HG02852 (cell line): ENCODE measurements at regions not wholly inside any gene's neighbourhood (a gene's known extent, or its start where the extent isn't known, plus 50 kb on each side); places are given as distances from the start of the nearest gene placed in this dataset.
A peak's percentile ranks its signal among the peaks of the same experiment; 100 is the strongest.

Experiments
- ATAC-seq: cut with Tn5 transposase; IDR thresholded peaks from one replicate; pipeline ENCODE4 v1.9.1; 2021; ENCODE audit warnings: mild to moderate bottlenecking, moderate library complexity; ENCODE audit not compliant: unreplicated experiment

DNA sequence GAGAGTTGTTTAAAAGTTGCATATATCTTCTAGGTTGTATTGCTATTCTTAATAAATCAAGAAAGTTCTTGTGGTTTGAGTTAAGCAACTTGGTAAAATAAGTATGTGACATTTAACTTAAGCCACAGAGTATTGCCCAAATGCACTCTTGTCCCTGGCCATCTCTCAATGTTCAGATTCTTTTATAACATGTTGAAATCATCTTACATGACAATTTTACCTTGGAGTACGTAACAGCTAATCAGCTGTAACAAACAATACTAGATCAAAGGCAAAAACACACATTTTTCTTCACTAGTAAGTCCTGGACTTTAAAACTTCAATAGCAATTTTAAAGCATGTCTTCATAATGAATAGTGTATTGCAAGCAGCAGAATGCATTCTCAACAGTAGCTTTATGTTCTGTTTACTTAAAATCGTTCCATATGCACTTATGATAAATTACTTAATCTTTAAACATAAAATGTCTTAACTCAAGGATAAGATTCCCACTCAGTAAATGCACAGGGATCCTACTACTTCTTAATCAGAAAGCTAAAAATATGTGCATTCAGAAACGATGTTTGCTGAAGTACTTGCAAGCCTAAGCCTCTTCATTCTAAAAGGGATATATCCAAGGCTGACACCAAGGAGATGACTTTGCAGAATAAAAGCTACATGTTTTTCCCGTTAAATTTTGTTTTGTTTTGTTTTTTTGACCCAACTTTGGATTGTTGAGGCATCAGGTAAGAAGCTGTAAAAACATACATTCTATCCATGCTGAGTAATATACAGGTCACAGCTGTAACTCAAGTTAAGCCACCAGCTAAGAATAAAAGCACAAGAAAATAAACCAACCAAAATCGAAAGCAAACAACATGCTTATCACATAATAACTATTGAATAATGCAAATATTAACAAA lies 86.1 kb upstream of the NFIB start:
- ATAC-seq = no peak

GRCh38 chr9:14398473-14398872 lies 84.5 kb upstream of the NFIB start:
- ATAC-seq = no peak

DNA sequence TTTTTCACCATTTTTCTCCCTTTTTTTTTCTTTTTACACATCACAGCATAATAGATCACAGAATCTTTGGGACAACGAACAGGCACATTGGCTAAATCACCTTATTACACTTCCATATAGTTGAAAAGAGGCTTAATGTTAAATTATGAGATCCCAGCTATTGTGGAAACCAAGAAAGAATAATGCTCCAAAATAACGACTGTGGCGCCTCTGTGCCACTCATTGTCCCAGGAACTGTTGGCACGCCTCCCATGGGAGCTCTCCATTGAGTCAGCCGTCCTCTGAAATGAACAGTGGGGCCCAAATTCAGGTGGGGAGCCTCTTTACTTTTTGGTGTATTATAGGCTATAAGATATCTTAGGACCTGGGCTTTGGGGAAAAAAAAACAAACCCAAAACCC lies 82.2 kb upstream of the NFIB start:
- no peak for ATAC-seq

GRCh38 chr9:14395317-14396082 lies 81.6 kb upstream of the NFIB start:
- no peak for ATAC-seq

DNA sequence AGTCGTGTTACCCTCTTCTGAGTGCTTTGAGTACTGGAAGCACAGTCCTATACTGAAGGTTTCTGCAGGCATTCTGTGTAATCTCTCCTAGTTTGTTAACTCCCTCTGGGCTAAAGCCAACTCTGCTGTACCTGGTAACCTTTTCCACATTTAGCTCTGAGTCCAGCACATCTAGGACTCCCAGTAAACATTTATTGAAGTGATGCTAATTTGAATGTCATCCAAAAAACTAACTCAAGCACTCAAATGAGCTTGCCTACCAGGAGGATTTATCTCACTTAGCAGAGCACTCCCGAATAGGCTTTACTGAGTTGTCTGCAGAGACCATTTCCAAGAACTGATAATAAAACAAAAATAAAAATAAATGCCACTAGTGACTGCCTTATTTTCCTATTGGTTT lies 79.5 kb upstream of the NFIB start:
- ATAC-seq = no peak

- ATAC-seq = no peak
Measured at GRCh38 chr9:14391620-14392019, 77.7 kb upstream of the NFIB start.

- no peak for ATAC-seq
Measured at GRCh38 chr9:14389657-14390056, 75.7 kb upstream of the NFIB start.

DNA sequence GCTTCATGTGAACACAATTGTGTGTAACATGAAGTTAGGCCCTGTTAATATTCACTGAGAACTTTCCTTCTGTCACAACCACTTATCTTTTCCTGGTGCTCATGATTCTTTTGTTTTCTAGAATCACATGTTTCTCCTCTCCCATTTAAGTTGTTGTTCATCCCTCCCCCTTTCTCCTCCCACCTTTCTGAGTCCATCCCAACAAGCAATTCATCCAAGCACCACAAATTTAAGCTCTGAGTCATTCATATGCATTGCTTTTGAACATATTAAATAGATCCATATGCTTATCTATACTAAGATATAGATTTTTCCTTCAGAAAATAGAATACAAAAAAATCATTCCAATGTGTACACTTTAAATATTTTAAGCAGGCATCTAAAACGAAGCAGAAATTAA lies 75.2 kb upstream of the NFIB start:
- ATAC-seq = no peak

GRCh38 chr9:14383773-14384172 lies 69.8 kb upstream of the NFIB start:
- no peak for ATAC-seq

DNA sequence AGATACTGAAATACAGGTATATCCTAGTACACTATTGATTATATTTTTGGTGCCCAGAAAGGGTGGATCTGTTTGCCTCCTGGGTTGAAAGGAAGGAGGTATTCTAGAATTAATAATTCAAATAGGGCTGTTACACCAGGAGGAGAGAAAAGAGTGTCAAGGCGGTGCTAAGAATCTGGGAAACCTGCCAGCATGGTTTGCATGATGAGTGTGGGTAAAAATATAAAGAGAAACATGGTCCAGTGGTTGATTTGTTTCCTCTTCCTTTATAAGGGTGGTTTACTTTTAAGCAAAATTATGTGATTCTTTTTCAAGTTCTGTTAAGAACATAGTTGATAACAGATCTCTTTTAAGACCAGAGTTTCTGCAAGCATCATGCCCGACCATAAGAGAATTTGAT lies 69.4 kb upstream of the NFIB start:
- ATAC-seq = no peak

DNA sequence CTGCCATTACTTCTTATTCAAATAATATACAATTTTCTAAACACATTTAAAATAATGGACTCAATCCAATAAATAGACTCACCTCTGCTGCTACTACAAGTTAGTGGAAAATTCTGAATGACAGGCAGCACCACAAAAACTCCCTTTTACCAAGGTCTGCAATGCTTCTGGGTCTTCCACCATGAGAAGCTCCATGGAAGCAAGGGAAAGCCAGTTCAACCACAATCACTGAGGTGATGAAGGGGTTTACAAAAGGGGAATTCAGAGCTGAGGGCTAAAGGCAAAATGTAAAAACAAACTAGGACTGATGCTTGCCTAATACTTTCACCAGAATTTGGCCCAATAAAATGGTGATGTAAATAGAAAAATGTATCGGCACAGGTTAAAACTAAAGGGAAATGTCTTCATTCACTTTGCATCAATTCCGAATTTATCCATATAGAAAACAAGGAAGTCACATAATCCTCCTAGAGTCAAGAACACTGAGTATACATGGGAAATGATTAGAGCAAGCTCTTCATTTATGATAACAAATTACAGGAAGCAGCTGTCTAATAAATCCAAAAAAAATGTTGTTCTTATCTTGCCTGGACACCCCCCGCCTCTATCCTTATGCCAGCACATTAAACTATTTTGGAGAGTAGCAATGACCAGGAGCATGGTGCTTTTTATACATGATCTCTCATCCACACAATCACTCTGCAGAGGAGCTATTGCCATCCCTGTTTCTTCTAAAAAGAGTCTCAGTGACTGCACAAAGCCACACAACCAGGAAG lies 66.3 kb upstream of the NFIB start:
- ATAC-seq = no peak

DNA sequence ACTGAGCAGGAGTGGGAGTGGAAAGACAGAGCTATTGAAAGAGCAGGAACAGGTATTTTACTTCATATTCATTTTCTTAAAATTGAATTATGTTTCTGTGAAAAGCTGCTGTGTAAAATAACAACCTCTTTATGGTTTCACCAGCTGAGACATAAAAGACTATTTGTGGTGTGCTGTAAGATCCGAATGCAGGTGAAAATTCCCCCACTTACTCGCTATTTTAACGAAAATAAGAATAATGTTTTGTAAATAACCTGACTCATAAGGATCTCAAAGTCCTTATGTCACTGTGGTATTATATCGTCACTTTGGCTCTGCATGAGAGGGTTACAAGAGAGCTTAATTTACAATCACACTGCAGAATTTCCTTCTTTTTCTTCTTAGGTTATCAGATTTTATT lies 65.3 kb upstream of the NFIB start:
- ATAC-seq = peak; percentile 40

DNA sequence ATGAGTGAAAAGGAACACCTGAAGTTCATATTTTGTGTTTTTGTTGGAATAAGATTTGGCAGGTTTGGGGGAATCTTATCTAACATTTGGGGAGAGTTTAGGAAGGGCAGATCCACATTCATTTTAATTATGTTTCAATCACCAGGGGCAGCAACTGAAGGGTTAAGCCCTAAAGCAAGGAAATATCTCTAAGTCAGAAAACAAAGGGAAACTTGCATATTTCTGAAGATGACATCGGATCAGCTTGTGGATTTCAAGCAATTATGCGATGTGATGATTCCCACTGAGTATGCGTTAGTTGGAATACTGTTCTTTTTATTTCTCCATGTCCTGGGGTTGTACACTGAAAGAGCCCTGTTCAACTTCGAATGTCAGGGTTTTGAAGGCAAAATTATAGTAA lies 59.8 kb upstream of the NFIB start:
- no peak for ATAC-seq

DNA sequence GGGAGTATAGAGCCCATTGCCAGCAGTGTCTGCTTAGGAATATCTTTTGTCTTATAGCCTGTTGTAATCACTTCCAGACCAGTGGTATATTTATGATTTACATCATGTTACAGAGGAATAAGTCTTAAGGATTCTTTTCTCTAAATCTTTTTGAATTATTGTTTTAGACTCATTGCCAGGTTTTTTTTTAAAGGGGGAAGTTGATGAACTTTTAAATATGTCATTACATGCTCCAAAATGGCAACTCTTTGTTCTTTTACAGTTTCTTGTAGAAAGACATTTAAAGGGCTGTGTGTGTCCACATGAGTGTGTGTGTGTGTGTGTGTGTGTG lies 59.4 kb upstream of the NFIB start:
- ATAC-seq = no peak

DNA sequence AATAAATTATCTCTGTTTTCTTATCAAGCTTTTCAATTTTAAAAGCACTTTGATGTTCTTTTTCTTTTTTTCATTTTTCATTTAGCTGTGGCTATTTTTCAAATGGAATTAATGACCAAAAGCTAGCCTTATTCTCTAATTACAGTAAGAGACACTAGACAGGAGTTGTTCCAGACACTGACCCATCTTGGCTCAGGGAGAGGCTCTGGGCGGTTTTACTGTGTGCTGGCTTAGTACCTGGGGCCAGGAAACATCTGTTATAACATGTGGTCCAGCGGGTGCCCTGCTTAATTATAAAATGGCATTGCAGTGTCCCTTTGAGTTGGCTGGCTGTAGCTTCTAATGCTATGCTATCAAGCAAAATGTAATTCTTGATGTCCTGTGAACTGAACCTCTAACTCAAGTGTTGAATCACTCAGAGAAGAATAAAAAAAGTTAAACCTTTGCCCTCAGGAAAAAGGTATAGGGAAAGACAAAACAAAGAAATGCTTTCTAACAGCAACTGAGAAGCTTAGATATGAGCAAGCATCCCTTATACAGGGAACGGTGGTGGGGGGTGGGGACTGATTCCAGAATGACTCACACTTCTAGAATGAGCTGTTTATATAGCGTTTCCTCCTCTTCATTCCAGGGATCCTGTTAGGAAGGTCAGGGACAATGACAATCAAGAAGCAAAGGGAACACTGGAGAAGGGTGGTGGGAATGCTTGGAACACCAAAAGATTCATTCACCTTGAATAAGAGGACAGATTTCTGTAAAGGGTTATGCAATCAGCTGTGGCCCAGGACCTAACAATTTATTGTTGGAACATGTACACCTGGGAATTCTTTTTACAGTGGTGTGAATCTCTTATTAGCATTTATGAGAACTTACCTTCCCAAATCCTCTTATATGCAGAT lies 58.7 kb upstream of the NFIB start:
- no peak for ATAC-seq

DNA sequence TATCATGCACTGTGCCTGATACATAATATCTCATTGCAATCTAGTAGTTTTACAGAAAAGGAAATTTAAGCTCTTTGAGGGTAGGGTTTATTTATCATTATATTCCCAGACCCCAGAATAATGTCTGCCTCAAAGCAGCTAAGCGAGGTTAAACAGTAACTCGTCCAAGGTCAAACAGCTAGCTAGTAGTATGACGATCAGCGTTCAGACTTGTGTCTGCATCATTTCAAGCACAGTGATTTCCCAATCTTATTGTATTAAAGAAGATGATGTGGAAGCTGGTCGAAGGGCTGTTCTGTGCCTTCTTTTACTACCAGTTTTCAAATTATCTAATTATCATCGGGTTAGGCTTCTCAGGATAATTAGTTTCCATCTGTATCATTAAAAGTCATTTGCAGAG lies 55.1 kb upstream of the NFIB start:
- no peak for ATAC-seq

GRCh38 chr9:14366076-14366475 lies 52.1 kb upstream of the NFIB start:
- ATAC-seq = no peak

DNA sequence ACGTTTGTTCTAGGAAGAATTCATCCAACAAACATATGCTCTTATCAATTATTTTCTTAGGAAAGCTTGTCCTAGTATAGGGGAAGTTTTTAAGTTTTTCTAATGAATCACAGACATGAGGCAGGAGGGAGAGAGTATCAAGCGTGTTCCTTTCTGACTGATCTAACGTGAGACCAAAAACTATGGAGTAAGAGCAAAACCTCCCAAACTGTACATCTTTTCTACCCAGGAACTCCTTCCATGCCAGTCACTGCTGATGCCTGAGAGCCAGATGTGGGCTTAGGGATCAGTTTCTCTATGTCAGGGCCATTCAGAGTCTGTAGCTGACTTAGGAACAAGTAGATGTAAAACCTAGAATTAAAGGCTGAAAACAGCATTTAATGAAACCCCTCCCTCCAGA lies 51.7 kb upstream of the NFIB start:
- ATAC-seq = no peak
